SIG-M5 (cell line): ENCODE measurements at regions not wholly inside any gene's neighbourhood (a gene's known extent, or its start where the extent isn't known, plus 50 kb on each side); places are given as distances from the start of the nearest gene placed in this dataset.

Experiments
- DNase-seq: peaks from one replicate; lab custom pipeline; 2025; lab: John Stamatoyannopoulos, UW

DNA sequence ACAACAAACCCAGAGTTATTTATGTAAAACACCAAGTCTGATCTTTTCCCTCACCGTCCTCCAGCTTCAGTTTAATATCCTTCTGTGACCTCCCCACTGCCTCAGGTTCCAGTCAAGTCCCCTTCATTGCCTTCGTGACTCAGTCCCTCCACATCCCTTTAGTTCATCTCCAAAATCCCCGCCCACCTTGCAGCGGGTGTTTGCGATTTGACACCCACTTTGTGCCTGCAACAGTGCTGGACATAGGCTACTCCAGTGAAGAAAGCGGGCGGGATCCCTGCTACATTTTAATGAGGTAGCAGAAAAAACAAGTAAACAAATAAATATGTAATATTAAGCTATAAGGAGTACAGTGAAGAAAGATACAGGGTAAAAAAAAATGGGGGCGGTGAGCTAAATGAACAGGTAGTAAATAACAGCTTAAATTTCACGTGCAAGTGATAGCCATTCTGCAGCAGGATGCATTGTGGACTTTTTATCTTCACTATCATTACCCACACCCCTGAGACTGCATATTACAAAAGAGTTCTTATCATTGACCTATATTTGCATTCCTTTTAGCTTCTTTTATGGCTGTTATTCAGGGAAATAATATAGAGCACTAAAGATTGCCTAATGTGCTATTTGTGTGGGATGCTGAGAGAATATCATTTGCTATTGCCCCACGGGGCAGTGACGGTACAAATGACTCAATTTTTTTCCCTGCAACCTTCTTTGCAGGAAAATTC is 222.8 kb upstream of the NUDT4 start:
- no peak for DNase-seq

DNA sequence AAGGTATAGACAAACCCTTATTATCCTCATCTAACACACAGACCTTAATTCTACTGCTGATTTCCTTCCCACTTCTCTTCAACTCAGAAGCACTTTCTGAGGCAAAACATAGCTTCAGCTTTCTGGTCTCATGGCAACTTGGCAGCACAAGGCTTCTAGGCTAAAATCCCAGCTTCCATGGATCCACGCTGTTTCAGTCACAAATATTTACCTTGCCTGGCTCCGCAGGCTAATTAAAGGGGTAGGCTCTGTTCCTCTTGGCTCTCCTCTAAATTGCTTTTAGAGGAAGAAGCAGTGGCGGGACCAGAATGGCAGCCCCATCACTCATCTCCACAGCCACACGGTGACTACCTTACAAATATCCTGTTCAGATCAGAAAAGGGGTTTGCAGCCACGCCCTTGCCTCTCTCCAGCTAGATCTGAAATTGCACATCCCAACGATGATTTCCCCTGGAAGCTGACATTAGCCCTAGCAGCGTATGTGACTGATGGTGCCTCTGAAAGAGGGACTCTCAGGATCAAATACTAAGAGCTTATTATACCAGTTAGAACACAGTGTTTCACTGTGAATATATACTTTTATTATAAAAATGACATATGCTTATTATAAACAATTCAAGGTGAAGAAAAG is 221.5 kb upstream of the NUDT4 start:
- DNase-seq = no peak

- DNase-seq = no peak
Observed at GRCh38 chr12:93157279-93157678, 220.4 kb upstream of the NUDT4 start.

DNA sequence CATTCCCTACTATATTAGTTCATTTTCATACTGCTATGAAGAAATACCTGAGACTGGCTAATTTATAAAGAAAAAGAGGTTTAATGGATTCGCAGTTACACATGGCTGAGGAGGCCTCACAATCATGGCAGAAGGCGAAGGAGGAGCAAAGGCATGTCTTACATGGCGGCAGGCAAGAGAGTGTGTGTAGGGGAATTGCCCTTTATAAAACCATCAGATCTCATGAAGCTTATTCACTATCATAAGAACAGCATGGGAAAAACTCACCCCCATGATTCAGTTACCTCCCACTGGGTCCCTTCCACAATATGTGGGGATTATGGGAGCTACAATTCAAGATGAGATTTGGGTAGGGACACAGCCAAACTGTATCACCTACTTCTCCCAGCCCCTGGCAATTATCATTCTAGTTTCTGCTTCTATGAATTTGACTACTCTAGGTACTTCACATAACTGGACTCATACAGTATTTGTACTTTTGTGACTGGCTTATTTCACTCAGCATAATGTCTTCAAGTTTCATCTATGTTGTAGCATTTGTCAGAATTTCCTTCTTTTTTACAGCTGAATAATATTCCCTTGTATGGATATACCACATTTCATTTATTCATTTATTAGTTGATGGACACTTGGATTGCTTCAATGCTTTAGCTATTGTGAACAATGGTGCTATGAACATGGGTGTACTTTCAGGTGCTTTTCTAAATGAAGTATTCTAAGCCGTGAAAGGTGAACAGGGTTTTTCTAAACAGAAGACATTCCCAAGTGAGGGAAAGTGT is 219.5 kb upstream of the NUDT4 start:
- DNase-seq = no peak

- no peak for DNase-seq
Observed at GRCh38 chr12:93163260-93164036, 214.3 kb upstream of the NUDT4 start.

DNA sequence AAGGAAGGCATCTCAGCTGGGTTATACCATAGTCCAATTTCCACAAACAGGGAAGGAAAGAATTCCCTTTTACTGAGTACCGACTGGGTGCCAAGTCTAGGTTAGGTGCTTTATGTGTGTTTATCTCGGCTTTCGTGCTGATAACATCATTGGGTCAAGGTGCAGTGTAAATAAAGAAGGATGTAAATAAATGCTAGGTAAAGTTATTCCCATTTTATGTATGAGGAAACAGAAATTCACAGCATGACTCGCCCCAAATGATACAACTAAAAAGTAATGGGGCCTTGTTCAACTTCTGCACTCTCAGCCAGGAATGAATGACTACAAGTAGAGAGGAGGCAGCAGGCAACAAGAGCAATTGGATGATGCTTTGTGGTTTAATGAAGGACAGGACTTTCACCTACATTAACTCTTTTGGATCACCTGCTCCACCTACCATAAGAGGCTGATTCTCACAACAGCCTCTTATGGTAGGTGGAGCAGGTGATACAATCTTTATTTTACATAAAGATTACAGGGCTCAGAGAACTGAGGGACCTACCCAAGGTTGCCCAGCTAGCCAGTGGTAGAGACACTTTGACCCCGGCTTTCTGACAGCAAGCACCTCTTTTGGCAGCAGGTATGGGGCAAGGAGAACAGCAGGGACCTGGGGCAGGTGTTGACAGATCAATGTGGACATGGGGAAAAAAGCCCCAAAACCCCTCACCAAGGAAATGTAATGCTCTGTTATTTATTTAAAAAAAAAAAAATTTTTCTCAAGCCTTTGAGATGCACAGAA is 213.4 kb upstream of the NUDT4 start:
- no peak for DNase-seq

DNA sequence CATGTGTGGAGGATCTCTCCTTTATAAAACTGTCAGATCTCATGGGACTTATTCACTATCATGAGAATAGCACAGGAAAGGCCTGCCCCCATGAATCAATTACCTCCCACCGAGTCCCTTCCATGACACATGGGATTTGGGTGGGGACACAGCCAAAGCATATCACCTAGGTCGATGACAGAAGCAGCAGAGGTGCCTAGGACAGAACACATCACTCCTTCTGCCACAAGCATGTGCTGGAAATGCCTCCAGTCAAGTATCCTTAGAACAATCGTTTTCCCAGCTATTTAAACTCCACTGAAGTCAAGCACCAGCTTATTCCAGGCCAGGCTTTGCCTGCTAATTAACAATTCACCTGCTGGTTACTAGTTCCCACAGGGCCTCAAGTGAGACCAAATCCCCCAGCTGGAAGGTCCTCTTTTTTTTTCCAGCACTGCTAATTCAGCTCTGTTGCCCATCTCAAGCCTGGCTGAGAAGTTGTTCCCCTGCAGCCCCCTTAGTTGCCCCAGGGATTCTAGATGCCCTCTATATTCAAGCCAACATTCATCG is 212.3 kb upstream of the NUDT4 start:
- DNase-seq = no peak

- peak; percentile 25 for DNase-seq
Observed at GRCh38 chr12:93166541-93167307, 211.0 kb upstream of the NUDT4 start.

DNA sequence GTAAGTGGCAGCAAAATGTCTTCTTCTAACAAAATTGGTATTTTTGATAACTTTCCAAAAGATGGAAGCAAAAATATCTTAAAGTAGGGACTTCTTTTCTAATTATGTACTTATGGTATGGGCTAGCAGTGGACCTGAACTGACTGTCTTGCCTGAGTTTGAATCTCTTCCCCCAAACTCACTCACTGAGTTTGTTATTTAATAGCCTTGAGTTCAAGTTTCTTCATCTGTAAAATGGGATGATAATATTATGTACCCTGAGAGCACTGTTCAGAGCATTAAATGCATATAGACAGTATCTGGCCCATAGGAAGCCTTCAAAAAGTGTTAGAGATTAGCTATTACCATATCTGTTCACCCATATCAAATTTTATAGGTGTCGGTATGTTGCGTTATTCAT is 210.4 kb upstream of the NUDT4 start:
- no peak for DNase-seq

DNA sequence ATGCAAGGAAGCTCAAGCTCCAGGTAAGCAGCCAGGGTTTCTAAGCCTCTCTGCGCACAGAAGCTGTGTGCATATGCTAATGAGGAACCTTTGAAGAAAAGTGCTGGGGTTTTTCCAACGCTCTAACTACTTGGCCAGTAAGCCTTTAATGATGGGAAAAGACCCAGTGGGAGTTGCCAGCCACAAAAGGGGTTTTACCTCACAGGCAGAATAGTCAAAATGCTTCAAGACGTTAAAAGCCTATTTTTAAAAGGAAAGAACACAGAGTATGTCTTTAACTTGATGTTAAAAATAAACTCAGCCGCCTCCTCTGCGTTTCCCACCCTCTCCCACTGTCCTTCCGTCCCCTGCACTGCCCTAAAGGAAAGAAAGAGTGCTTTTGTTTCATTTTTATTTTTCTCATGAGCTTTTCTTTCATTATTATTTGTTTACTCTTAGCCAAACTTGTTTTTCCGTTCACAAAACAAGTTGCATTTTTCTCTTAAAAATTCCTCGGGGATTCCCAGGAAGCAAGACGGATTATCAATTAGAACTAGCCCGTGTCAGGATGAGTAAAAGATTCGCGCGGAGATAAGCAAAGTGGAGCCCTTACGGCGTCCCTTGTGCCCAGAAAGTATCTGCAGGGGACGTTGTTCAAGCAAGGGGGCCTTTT is 209.8 kb upstream of the NUDT4 start:
- DNase-seq = no peak

- DNase-seq = no peak
Observed at GRCh38 chr12:93168751-93169150, 209.0 kb upstream of the NUDT4 start.

- no peak for DNase-seq
Observed at GRCh38 chr12:93169536-93169935, 208.2 kb upstream of the NUDT4 start.

DNA sequence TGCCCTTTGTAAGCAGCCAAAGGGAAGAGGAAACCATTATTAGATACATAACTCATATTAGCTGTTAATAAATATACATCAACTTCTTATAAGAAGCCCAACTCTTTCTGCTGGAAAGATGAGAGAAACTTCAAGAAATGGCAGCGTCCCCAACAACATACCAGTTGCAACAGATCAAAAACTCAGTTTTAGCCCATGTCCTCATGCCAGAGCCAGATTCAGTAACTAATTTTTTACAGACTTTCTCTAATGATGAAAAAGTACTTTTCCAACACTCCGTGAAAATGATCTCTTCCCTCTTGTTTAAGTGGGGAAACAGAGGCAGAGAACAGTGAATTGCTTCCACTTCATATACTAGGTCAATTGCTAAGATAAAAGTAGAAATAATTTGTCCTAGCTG is 206.8 kb upstream of the NUDT4 start:
- DNase-seq = no peak

GRCh38 chr12:93173178-93173957 is 204.4 kb upstream of the NUDT4 start:
- no peak for DNase-seq

GRCh38 chr12:93174048-93174447 is 203.7 kb upstream of the NUDT4 start:
- DNase-seq = no peak

DNA sequence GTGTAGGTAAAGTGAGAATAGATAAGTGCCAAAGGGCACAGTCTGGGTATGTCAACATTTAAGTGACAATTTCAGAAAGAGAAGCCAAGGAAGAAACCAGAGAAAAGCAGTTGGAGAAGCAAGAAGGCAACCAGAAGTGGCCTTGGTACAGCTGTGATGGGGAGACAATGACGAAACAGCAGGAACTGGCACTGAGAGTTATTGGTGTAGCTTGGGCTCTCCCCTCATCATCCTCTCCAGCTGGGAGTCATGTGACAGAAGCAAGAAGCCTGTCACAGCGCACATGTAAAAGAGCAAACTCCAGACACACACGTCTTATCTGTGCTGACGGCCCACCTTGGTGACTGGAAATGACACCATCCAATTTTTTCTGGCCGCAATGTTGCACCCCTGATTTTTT is 203.3 kb upstream of the NUDT4 start:
- no peak for DNase-seq

- no peak for DNase-seq
Observed at GRCh38 chr12:93176165-93176564, 201.6 kb upstream of the NUDT4 start.

- DNase-seq = no peak
Observed at GRCh38 chr12:93176610-93177126, 201.1 kb upstream of the NUDT4 start.
